OCI-LY1 (cell line): ENCODE measurements at regions not wholly inside any gene's neighbourhood (a gene's known extent, or its start where the extent isn't known, plus 50 kb on each side); places are given as distances from the start of the nearest gene placed in this dataset.

Experiments
- H2AFZ ChIP-seq: fragments of 200-600 bp; sonication (generic), shearing (Covaris generic); 2 replicates; pipeline ENCODE4 v1.6.0; 2014; ENCODE audit warnings: antibody characterized with exemption, mild to moderate bottlenecking, low read length
- H3F3A ChIP-seq: fragments of 200-600 bp; sonication (generic), shearing (Covaris generic); 2 replicates; pipeline ENCODE4 v1.6.0; 2014; ENCODE audit warnings: mild to moderate bottlenecking, antibody characterized with exemption, low read length, moderate library complexity; ENCODE audit not compliant: insufficient read depth
- H3K27ac ChIP-seq: fragments of 200-600 bp; sonication (generic); 2 replicates; pipeline ENCODE4 v1.5.1; 2014; ENCODE audit warnings: low read length, mixed run types, mild to moderate bottlenecking, low read depth; ENCODE audit not compliant: poor library complexity, severe bottlenecking
- H3K27me3 ChIP-seq: fragments of 200-600 bp; sonication (generic); 2 replicates; pipeline ENCODE4 v1.6.0; 2014; ENCODE audit warnings: antibody characterized with exemption, mild to moderate bottlenecking, low read length, moderate library complexity; ENCODE audit not compliant: insufficient read depth
- H3K36me3 ChIP-seq: fragments of 200-600 bp; sonication (generic); 2 replicates; pipeline ENCODE4 v1.6.1; 2014; ENCODE audit warnings: mild to moderate bottlenecking, antibody characterized with exemption, low read length, moderate library complexity, mixed read lengths; ENCODE audit not compliant: insufficient read depth
- H3K4me1 ChIP-seq: fragments of 200-600 bp; sonication (generic); 2 replicates; pipeline ENCODE4 v1.5.1; 2014; ENCODE audit warnings: mild to moderate bottlenecking, low read length, moderate library complexity; ENCODE audit not compliant: insufficient read depth, severe bottlenecking
- H3K4me2 ChIP-seq: fragments of 200-600 bp; sonication (generic), shearing (Covaris generic); 2 replicates; pipeline ENCODE4 v1.6.1; 2014; ENCODE audit warnings: low read length
- H3K4me3 ChIP-seq: fragments of 200-600 bp; sonication (generic); 2 replicates; pipeline ENCODE4 v1.5.1; 2014; ENCODE audit warnings: low read length, low read depth, mild to moderate bottlenecking, mixed read lengths; ENCODE audit not compliant: poor library complexity, severe bottlenecking
- H3K79me2 ChIP-seq: fragments of 200-600 bp; shearing (Covaris generic); 2 replicates; pipeline ENCODE4 v1.6.1; 2016; ENCODE audit warnings: mixed run types, low read length, mixed read lengths; ENCODE audit not compliant: insufficient read depth
- H3K9ac ChIP-seq: fragments of 200-600 bp; sonication (generic), shearing (Covaris generic); 2 replicates; pipeline ENCODE4 v1.6.1; 2014; ENCODE audit warnings: mild to moderate bottlenecking, low read length, mixed read lengths
- H3K9me2 ChIP-seq: fragments of 200-600 bp; sonication (generic), shearing (Covaris generic); 2 replicates; pipeline ENCODE4 v1.6.1; 2014; ENCODE audit warnings: low read depth, mild to moderate bottlenecking, low read length, mixed read lengths
- H3K9me3 ChIP-seq: fragments of 200-600 bp; shearing (Covaris generic); 2 replicates; pipeline ENCODE4 v1.6.1; 2014; ENCODE audit warnings: low read length, mixed read lengths
- H4K20me1 ChIP-seq: fragments of 200-600 bp; sonication (generic), shearing (Covaris generic); 2 replicates; pipeline ENCODE4 v1.6.0; 2016; ENCODE audit warnings: mild to moderate bottlenecking, low read length; ENCODE audit not compliant: insufficient read depth
- EZH2 ChIP-seq: fragments of 200-600 bp; sonication (generic), shearing (Covaris generic); IDR thresholded peaks from 2 replicates; pipeline ENCODE4 v1.8.0; 2017; ENCODE audit warnings: borderline replicate concordance, mixed run types, mild to moderate bottlenecking, antibody characterized with exemption, low read length, moderate library complexity, mixed read lengths
- TF ChIP-seq, protein P1 (sequence below): fragments of 200-600 bp; sonication (generic), shearing (Covaris generic); IDR thresholded peaks from 2 replicates; pipeline ENCODE4 v1.5.1; 2017; ENCODE audit warnings: mild to moderate bottlenecking, antibody characterized with exemption, low read length, moderate library complexity, mixed read lengths

DNA sequence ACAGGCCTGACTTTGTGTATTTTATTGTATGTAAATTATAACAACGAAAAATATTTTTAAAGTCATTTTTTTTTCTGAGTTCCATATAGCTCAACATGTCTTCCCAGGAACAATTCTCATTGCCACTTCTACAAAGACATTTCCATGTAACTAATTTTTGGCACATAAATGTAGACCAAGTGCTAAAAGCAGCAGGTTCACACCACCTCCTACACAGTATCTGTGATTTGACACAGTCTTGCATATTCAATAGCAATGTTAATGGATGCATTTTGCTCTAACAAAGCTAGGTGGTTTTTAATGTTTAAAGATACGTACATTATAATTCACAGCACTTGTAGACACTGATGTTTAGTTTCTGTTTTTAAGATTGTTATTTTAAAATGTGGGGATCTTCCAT is 346.5 kb downstream of the GPAM start:
- Histone ChIP-seq H3K4me3 (no peak overlapping the region), H4K20me1 (no peaks in the 10 kb centered on the region), H3K9ac (no peak overlapping the region)

DNA sequence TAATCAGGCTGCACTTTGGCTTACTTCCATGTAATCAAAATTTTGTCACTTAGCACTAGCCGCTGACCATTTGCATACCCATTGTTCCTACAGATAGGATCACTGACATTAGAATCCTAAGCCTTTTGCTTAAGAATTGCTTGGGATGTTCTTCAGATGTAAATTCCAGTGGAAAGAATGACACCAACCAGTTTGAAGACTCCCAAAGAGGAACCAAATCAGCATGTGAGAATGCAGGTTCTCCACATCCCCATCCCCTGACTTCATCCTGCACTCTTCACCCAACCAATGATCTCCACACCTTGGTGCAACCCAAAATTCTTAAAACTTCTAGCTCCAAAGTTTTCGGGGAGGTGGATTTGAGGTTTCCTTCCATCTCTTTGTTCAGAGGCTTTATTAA is 345.6 kb downstream of the GPAM start:
- no peaks in the 10 kb centered on the region for H4K20me1 ChIP-seq
- H3K9ac ChIP-seq, result no peak overlapping the region
- no peaks in the 10 kb centered on the region for H3K36me3 ChIP-seq
- no peak overlapping the region for H2AFZ ChIP-seq
- H3K4me1 ChIP-seq, result no peaks in the 10 kb centered on the region
- no peaks in the 10 kb centered on the region for H3K9me2 ChIP-seq
- no peaks in the 10 kb centered on the region for H3K27me3 ChIP-seq
- H3K4me3 ChIP-seq, result no peak overlapping the region
- H3K27ac ChIP-seq, result no peak overlapping the region
- no peaks in the 10 kb centered on the region for H3F3A ChIP-seq
- H3K79me2 ChIP-seq, result no peaks in the 10 kb centered on the region
- H3K4me2 ChIP-seq, result no peak overlapping the region
- no peak for TF ChIP-seq EZH2
- TF ChIP-seq, protein P1, sequence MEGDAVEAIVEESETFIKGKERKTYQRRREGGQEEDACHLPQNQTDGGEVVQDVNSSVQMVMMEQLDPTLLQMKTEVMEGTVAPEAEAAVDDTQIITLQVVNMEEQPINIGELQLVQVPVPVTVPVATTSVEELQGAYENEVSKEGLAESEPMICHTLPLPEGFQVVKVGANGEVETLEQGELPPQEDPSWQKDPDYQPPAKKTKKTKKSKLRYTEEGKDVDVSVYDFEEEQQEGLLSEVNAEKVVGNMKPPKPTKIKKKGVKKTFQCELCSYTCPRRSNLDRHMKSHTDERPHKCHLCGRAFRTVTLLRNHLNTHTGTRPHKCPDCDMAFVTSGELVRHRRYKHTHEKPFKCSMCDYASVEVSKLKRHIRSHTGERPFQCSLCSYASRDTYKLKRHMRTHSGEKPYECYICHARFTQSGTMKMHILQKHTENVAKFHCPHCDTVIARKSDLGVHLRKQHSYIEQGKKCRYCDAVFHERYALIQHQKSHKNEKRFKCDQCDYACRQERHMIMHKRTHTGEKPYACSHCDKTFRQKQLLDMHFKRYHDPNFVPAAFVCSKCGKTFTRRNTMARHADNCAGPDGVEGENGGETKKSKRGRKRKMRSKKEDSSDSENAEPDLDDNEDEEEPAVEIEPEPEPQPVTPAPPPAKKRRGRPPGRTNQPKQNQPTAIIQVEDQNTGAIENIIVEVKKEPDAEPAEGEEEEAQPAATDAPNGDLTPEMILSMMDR, result no peak
- H3K9me3 ChIP-seq, result no peaks in the 10 kb centered on the region

More for the DNA sequence above, 346.5 kb downstream of the GPAM start:
- no peak overlapping the region for H3K27ac ChIP-seq
- no peaks in the 10 kb centered on the region for H3K9me3 ChIP-seq
- TF ChIP-seq EZH2, result no peak
- TF ChIP-seq, protein P1, result no peak
- no peaks in the 10 kb centered on the region for H3K4me1 ChIP-seq
- H3K4me2 ChIP-seq, result no peak overlapping the region
- no peaks in the 10 kb centered on the region for H3F3A ChIP-seq
- H3K27me3 ChIP-seq, result no peaks in the 10 kb centered on the region
- no peak overlapping the region for H2AFZ ChIP-seq
- H3K36me3 ChIP-seq, result no peaks in the 10 kb centered on the region
- no peaks in the 10 kb centered on the region for H3K79me2 ChIP-seq
- no peaks in the 10 kb centered on the region for H3K9me2 ChIP-seq

DNA sequence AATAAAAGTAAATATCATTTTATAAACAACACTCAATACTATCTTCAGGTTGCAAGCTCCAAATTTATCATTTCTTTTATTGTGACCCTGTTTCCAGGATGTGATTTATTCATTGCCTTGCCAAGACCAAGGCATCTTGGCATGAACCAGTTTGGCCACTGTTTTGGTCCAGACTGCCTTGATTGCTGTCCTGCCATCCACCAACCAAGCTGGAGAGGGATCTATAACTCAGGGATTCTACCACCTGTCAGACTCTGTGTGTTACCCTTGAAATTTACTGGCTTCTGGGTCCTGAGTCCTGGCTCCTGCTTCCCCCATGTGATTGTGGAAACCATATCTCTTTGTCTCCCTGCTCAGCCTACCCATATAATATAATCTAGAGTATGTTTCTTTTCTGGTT is 343.0 kb downstream of the GPAM start:
- no peak overlapping the region for H3K27ac ChIP-seq
- H3K9me3 ChIP-seq, result no peaks in the 10 kb centered on the region
- no peak overlapping the region for H3K4me2 ChIP-seq
- no peaks in the 10 kb centered on the region for H4K20me1 ChIP-seq
- no peak for TF ChIP-seq EZH2
- TF ChIP-seq, protein P1, result no peak
- H3K4me3 ChIP-seq, result no peak overlapping the region
- no peaks in the 10 kb centered on the region for H3K9me2 ChIP-seq
- no peak overlapping the region for H3K9ac ChIP-seq
- H3F3A ChIP-seq, result no peaks in the 10 kb centered on the region
- no peaks in the 10 kb centered on the region for H3K27me3 ChIP-seq
- no peaks in the 10 kb centered on the region for H3K79me2 ChIP-seq
- H2AFZ ChIP-seq, result no peak overlapping the region
- H3K4me1 ChIP-seq, result no peaks in the 10 kb centered on the region
- no peaks in the 10 kb centered on the region for H3K36me3 ChIP-seq
